ENCODE measurements at regions not wholly inside any gene's neighbourhood (a gene's known extent, or its start where the extent isn't known, plus 50 kb on each side); places are given as distances from the start of the nearest gene placed in this dataset.

- TF ChIP-seq MAX (IDR thresholded peaks at IDR 0.05) (no peak), EP300 (IDR thresholded peaks at IDR 0.05; ENCODE audit: borderline replicate concordance) (no peak), CREB1 (IDR thresholded peaks at IDR 0.05; ENCODE audit: low read depth) (no peak), REST (IDR thresholded peaks at IDR 0.05; ENCODE audit: low read depth) (no peak), TAF1 (IDR thresholded peaks at IDR 0.05; ENCODE audit: low read depth) (no peak), YY1 (IDR thresholded peaks at IDR 0.05; ENCODE audit: low read depth) (no peak), TCF12 (IDR thresholded peaks at IDR 0.05; ENCODE audit: low read depth) (no peak), FOXM1 (IDR thresholded peaks at IDR 0.05; ENCODE audit: borderline replicate concordance, low read depth) (no peak), EGR1 (IDR thresholded peaks at IDR 0.05) (no peak), USF1 (IDR thresholded peaks at IDR 0.05) (no peak), CEBPB (IDR thresholded peaks at IDR 0.05) (no peak)
Observed at GRCh38 chr2:105561401-105561800, 162.6 kb upstream of the FHL2 start.
